Hematopoietic multipotent progenitor cell treated with erythropoietin and hydrocortisone succinate and interleukin-3 and kit ligand, for 4 days (in vitro differentiated cells): ENCODE measurements at regions not wholly inside any gene's neighbourhood (a gene's known extent, or its start where the extent isn't known, plus 50 kb on each side); places are given as distances from the start of the nearest gene placed in this dataset.
"Not testable (repeated sequence)": the region's sequence is repeated elsewhere in the genome, so short reads cannot be mapped to it uniquely, and the experiment has no call there.

Source experiments
- DNase-seq: peaks from one replicate; pipeline ENCODE4 v3.0.0-alpha.2; 2015

DNA sequence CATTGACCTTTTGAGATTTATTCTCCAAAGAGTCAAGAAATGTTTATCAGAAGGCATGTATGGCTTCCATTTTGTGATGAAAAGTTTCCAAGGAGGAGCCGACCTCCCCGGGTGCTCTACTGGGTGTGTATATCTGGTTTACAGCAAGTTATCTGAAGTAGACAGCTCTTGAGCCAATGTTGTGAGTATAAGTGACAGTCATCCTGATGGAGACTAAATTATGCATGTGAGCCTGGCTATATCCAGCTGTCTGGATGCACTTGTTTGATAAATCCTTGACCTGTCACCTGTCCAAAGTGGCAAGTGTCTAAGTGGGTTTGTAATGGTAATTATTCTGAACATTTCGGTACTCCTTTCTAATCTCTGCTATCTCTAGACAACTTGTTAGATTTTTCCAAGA is 142.2 kb downstream of the NR2F2 start:
- no peak for DNase-seq

DNA sequence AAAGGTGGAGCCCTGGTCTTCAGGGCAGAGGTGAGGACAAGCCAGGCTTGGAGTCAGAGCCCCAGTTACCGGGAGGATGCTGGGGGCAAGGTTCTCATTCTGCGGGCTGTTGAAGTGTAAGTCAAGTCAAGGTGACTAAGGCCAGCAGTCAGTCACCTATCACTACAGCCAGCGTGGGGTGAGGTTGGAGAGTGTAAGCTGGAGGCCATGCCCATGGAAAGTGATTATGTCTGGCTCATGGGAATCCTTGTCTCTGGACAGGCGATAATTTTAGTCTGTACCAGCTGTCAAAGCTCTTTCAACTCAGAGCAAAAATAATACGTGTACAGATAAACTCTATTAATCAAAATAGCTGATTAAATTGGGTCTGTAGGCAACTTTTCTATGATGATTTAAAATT is 143.1 kb downstream of the NR2F2 start:
- no peak for DNase-seq

DNA sequence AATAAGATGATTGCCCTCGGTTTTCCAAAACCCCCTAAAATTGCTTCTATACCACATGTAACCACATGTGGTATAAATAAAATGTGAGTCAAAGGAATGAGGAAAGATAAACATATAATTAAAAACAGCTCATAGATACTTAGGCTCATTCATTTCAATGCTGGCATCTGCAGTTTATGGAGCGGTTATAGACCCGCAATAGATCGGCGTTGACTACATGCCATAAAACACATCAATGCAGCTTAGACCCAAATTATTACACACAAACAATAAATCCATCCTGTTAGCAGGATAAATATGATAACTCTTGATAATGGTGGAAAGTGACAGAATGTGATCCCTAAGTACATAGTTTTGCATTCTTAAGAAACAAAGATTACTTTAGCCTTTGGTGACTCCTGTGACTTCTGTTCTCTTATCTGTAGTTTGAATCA is 143.7 kb downstream of the NR2F2 start:
- DNase-seq = no peak

DNA sequence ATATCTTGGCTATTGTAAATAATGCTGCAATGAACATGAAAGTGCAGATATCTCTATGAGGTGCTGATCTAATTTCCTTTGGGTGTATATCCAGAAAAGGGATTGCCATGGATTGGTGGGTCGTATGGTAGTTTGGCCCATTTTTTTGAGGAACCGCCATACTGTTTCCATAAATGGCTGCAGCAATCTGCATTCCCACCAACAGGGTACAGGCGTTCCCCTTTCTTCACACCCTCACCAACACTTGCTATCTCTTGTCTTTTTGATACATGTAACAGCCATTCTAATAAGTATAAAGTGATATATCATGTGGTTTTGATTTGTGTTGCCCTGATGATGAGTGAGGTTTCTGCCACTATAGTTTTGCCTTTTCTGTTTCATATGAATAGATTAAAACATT is 146.7 kb downstream of the NR2F2 start:
- no peak for DNase-seq

DNA sequence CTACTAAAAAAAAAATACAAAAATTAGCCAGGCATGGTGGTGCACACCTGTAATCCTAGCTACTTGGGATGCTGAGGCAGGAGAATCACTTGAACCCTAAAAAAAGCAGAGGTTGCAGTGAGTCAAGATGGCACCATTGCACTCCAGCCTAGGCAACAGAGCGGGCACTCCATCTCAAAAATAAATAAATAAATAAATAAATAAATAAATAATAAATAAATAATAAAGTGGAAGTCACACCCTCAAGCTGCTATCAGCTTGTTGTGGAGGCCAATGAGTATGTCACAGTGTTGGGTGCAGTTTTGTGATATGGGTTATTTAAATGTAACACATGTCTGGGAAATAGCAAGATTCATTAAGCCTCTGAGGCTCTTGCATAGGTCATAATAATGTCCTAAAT is 153.9 kb downstream of the NR2F2 start:
- DNase-seq = not testable (repeated sequence)

DNA sequence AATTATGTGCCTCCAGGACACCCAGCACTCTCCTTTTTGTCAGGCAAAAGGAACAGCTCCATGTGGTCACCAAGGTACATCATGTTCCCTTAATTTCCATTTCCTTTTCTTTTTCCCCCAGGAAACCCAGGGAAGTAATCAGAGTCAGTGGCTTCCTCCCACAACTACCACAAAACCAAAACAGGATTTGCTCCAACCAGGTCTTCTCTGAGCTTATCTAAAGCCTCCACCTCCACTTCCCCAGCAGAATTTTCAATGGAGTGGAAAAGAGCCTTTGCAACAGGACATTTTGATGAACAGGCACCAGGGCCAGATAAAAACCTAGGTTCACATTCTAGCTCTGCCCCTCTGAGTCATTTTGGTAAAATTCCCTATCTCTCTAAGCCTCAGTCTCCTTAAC is 154.3 kb downstream of the NR2F2 start:
- DNase-seq = no peak

DNA sequence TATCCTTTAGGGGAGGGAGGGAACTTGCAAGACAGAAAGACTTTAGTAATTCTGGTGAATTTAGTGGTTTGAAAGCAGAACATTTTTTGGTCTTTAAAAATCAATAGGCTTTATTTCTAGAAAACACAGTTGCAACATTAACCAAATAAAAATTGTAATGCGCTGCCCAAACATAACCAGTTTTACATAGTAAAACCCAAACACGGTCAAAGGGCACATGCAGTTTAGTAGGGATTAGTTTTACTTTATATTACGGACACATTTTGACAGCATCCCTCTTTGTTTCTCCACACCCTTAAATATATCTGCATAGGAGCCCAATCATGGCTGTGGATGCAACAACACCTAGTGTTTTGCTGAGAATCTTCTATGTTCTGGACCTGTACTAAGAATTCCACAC is 156.7 kb downstream of the NR2F2 start:
- no peak for DNase-seq

DNA sequence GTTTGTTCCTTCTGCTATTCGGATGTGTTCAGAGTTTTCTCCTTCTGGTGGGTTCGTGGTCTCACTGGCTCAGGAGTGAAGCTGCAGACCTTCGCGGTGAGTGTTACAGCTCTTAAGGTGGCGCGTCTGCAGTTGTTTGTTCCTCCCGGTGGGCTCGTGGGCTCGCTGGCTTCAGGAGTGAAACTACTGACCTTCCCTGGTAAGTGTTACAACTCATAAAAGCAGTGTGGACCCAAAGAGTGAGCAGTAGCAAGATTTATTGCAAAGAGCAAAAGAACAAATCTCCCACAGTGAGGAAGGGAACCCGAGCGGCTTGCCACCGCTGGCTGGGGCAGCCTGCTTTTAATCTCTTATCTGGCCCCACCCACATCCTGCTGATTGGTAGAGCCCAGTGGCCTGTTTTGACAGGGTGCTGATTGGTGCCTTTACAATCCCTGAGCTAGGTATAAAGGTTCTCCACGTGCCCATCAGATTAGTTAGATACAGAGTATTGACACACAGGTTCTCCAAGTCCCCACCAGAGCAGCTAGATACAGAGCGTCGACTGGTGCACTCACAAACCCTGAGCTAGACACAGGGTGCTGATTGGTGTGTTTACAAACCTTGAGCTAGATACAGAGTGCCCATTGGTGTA is 160.7 kb downstream of the NR2F2 start:
- DNase-seq = not testable (repeated sequence)

DNA sequence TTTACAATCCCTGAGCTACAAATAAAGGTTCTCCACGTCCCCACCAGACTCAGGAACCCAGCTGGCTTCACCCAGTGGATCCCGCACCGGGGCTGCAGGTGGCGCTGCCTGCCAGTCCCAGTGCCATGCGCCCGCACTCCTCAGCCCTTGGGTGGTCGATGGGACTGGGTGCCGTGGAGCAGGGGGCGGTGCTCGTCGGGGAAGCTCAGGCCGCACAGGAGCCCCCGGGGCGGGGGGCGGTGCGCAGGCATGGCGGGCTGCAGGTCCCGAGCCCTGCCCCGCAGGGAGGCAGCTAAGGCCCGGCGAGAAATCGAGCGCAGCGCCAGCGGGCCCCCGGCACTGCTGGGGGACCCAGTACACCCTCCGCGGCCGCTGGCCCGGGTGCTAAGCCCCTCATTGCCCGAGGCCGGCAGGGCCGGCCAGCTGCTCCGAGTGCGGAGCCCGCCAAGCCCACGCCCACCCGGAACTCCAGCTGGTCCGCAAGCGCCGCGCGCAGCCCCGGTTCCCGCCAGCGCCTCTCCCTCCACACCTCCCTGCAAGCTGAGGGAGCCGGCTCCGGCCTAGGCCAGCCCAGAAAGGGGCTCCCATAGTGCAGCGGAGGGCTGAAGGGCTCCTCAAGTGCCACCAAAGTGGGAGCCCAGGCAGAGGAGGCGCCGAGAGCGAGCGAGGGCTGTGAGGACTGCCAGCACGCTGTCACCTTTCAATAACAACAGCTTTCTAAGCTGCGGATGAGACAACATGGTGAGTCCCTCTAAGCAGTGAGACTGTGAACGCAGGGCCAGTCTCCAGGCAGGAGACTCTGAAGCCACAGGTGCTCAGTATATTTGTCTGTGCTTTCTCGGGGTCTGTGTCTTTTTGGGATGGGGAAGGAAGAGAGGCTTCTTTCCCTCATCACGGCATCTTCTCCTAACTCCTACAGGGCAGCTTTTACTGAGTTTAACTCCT is 161.5 kb downstream of the NR2F2 start:
- DNase-seq = not testable (repeated sequence)

DNA sequence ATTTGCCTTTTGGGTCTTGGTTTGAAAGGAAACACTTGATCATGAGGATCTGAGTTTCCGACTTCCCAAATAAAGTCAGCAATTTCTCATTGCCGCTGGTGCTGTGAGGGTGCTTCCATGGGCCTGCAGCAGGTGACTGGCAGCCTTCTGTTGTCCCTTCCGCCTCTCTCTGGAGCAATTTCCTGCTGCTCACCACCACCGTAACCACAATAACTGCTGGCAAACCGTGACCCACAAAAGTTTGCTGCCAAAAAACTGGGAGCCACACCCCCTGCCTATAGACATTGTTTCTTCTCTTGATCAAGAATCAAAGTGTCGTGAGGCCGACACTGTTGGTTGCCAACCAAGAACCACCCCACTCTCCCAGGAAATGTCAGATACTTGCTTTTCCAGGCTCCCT is 164.0 kb downstream of the NR2F2 start:
- peak; percentile 78 for DNase-seq

DNA sequence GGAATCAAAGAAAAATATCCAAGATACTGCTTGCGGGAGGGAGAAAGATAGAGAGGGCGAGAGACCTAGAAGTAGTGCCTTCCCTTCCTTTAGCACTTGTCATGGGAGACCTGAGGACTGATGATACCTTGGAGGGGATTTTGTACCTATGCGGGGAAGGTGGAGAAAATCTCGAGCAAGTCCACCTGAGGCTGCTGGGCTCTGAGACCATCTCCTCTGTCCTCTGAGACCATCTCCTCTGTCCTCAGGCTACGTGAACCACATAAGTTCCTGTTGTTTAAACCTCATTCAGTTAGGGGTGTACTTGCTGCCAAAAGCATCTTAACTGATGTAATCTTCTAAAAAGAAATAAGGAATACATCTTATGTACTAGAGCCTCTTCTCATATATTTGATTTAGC is 164.9 kb downstream of the NR2F2 start:
- DNase-seq = peak; percentile 18

DNA sequence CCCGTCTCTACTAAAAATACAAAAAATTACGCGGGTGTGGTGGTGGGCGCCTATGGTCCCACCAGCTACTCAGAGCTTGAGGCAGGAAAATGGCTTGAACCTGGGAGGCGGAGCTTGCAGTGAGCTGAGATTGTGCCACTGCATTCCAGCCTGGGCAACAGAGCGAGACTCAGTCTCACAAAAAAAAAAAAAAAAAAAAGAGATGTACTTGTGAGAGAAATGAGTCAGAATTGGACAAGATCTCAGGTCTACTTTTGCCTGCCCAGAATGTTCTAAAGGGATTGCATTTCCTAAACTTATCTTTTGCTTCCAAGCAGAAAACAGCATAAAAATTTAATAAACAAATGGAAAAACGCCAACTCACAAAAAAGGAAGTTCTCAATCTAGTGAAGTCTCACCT is 167.5 kb downstream of the NR2F2 start:
- DNase-seq = no peak

DNA sequence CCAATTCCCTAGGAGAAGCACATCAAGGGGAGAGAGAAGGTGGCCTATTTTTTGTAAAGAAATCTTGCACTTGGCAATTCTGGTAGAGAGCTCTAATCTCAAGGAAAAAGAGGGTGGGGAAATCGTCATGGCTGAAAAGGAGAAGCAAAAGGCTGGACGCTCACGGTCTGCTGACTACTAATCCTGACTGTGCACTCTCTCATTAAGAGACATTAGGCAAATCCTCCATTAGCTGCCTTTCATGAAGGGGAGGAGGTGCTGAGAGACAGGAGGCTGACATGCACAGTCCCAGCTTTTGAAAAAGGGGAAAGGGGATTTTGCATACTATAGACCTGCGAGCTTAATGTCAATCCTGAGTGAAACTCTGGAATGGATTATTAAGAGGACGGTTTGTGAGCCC is 170.0 kb downstream of the NR2F2 start:
- DNase-seq = peak; percentile 7

DNA sequence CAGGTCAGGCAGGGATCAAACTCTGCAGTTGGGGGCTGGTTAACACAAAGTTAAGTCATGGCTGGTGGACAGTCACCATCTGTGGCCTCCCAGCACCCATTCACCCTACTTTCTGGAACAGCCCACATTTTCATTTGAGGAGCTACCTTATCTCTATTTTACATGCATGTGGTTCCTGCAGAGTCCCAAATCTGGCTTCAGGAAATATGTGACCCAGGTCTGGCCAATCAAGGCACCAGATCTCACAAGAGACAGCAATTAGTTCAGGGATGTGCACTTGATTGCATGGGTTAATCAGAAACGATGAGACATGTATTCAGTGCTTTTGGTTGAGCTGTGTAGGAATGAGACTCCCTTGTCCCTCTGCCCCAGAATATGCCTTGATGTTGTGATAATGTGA is 170.9 kb downstream of the NR2F2 start:
- no peak for DNase-seq

DNA sequence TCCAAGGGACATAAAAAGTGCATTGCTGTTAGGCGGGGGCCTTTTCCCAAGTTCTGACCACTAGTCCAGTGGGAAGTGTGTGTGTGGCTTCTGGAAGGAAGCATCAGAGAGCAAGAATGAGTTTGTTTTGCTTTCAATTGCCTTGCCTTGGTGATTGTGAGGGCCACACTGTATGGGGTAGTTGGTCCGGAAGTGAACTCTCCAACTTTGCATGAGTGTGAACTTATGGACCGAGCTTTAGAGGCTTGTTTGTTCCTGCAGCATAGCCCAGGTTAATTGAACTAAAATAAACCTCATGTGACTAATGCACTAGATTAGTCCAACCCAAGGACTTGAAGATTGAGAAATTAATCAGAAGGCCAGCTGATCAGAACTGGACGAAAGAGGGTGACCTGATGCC is 171.7 kb downstream of the NR2F2 start:
- no peak for DNase-seq

DNA sequence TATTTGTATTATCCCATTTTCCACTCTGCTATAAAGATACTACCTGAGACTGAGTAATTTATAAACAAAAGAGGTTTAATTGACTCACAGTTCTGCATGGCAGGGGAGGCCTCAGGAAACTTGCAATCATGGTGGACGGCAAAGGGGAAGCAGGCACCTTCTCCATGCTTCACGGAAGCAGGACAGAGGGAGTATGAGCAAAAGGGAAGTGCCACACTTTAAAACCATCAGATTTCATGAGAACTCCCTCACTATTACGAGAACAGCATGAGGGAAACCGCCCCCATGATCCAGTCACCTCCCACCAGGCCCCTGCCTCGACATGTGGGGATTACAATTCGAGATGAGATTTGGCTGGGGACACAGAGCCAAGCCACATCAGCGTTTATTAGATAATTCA is 172.8 kb downstream of the NR2F2 start:
- no peak for DNase-seq

DNA sequence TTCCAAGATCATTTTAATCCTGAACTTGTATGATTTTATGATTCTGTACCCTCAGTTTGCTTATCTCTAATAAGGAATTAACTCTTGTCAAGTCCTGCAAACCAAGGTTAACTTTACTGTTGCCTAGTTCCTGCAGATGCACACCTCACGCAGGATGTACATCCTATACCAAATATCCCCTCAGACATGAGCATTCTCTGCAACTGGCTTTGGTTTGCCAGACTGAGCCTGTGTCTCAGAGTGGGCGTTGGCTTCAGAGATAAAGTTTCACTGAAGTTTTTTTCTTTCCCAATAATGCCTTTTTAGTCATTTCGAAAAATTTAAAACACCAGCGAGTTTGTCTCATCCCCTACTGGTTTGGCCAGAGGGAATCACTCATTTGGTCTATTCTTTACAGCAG is 173.9 kb downstream of the NR2F2 start:
- no peak for DNase-seq

DNA sequence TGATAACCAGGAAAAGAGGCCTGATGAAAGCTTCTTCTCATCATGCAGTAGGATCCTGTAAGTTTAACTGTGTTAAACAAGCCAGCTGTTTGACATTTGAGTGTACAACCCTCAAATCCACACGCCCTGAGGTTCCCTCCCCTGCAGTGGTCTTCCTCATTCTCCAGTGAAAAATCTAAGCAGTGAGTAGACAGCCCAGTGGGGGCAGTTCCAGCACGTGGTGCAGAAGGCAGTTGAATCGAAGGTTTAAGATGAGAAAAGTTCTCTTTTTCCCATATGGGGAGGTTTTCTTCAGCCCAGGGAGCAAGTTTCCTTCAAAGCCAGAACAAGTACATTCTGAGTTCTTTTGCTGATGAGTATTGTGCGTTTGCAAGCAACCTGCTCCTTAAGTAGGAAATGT is 174.5 kb downstream of the NR2F2 start:
- no peak for DNase-seq

DNA sequence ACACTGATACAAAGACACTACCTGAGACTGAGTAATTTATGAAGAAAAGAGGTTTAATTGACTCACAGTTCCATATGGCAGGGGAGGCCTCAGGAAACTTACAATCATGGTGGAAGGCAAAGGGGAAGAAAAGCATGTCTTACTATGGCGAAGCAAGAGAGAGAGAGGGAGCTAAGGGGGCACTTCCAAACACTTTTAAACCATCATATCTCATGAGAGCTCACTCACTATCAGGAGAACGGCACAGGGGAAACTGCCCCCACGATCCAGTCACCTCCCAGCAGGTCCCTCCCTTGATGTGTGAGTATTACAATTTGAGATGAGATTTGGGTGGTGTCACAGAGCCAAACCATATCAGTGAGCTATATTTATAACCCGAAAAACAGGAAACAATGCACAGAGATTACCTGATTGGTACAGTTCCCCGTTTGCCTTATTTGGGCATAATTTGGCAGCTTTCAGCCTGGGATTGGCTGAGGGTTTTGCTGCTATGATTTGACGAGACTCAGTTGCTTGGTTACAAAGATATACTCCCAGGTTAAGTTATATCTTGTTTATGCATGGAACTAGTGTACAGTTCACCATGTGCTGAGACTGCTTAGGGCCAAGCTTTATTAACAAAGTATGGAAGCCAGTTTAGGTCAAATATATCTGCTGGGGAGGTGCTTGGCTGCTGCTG is 184.2 kb downstream of the NR2F2 start:
- peak; percentile 8 for DNase-seq

DNA sequence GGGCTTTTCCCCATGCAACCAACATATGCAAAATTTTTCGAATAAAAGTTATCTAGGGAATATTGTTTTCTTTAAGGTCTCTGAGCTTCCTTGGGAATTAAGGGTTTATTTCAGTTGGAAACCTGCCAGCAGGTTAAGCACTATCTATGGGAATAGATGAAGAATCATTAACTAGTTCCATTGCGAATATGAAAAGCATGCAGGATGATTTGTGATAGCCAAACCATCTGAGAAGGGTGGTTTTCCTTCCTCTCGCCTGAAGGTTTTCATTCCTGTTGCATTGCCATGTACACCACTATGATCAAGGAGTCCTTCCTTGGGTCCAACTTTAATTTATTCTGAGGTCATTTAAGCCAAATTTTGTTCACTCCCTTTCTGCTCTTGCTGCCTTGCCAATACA is 184.9 kb downstream of the NR2F2 start:
- DNase-seq = no peak

DNA sequence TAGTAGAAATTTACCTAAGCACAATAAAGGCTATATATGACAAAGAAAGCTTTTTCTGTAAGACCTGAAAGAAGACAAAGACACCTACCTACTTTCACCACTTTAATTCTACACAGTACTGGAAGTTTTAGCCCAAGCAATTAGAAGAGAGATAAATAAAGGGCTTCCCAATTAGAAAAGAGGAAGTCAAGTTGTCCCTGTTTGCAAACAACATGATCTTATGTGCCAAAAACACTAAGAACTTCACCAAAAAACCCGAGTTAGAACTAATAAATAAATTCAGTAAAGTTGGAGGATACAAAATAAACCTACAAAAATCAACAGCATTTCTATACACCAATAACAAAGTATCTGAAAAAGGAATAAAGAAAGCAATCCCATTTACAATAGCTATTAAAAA is 190.9 kb downstream of the NR2F2 start:
- DNase-seq = no peak

DNA sequence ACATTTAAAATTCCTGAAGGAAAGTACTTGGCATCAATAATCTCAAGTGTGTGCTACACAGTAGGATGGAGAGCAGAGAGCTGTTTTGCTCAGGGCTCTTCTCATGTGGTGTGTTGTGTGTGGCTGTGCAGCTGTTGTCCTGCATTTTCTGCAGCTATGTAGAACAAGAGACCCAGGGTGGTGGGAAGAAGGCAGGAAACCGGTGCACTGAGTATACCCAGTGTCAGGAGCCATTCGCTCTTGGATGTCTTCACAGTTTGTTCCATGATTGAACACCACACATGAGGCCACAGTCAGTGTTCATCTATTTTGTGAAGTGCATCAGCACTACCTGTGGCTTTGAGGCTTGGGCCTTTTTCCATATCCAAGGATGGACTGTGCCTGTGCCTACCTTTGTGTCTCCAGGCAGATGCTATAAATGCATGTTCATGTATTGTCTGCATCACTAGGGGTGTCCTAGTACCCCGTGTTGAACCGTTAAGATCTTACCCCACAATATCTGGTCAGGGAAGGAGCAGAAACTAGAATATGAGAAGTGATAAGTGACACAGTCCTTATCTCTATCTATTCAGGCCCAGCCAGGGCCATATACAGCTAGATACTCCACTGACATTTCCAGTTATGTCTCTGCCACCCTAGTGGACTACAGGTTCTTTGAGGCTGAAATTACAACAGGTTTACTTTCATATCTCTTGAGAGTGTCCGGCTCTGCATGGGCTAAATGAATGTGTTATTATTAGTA is 194.3 kb downstream of the NR2F2 start:
- DNase-seq = no peak

DNA sequence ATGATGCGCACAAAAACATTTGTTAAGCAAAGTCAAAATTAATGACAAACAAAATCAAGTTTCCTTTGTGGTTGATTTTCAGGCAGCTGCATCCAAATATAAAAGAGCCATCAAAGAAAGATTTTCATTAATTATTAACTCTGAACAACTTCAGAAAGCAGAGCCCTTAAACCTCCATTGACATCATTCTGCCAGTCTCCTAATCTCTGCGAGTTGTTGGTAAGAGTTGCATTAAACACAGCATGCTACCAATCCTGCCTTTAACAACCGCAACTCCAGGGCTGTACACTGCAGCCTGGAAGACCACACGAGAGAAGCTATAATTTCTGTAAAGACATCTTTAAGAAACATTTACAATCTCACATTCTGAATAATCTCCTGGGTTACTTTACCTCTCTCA is 204.6 kb downstream of the NR2F2 start:
- DNase-seq = no peak
